ENCODE measurements at regions not wholly inside any gene's neighbourhood (a gene's known extent, or its start where the extent isn't known, plus 50 kb on each side); places are given as distances from the start of the nearest gene placed in this dataset.

DNA sequence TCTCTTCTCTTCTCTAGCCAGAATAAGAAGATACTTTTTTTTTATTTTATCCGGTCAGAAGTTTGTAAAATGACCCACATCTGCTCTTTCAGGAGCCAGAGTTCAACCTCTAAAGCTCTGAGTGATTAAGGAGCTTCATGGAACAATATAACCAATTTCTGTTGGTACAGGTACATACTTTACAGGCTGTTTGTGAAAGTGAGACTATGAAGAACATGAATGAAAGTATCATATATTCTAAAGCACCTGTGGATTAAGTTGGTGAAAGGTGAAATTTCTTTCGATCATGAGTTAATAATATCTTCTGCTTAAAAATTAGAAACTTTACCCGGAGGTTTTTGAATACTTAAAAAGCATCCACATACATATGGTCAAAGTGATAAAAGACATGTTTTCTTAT lies 65.2 kb downstream of the DMRT2 start:
- Histone ChIP-seq H3K4me1 (ENCODE audit: insufficient read depth, low read length) (no peaks in the 10 kb centered on the region), H3K27me3 (ENCODE audit: control insufficient read depth in 1 of 2, insufficient read depth in 2 of 2, low read length in 2 of 2) (no peaks in the 10 kb centered on the region), H3K27ac (ENCODE audit: low read depth, low read length) (no peak overlapping the region), H3K4me3 (ENCODE audit: low read depth in 1 of 2, low read length in 2 of 2) (no peak overlapping the region), H3K36me3 (ENCODE audit: insufficient read depth, low read length) (no peaks in the 10 kb centered on the region), H3K9me3 (ENCODE audit: low read length) (no peaks in the 10 kb centered on the region), H3K9ac (ENCODE audit: low read length) (no peak overlapping the region)

DNA sequence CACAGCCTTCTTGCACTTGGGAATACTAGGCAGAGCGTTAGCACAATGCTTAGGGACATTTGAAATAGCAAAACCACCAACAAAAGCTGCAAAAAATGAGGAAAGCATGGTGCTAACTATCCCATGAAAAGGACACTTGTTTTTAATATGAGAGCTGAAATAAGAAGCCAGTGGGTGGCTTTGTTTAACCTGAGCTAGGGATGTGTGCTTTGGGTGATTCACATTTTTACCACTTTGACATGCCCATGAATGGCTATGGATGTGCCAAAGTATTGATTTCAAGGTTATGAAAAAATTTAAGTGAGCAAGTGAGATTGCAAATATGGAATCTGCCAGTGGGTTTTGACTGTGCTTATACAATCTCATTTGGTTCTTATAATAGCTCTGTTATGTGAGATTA lies 67.3 kb downstream of the DMRT2 start:
- H3K4me3 ChIP-seq (ENCODE audit: low read depth in 1 of 2, low read length in 2 of 2) = no peak overlapping the region
- H3K9ac ChIP-seq (ENCODE audit: low read length) = no peak overlapping the region
- no peak overlapping the region for H3K27ac ChIP-seq (ENCODE audit: low read depth, low read length)
- H3K27me3 ChIP-seq (ENCODE audit: control insufficient read depth in 1 of 2, insufficient read depth in 2 of 2, low read length in 2 of 2) = no peaks in the 10 kb centered on the region
- no peaks in the 10 kb centered on the region for H3K4me1 ChIP-seq (ENCODE audit: insufficient read depth, low read length)
- H3K9me3 ChIP-seq (ENCODE audit: low read length) = no peaks in the 10 kb centered on the region
- no peaks in the 10 kb centered on the region for H3K36me3 ChIP-seq (ENCODE audit: insufficient read depth, low read length)

GRCh38 chr9:1120500-1121165 lies 70.5 kb downstream of the DMRT2 start:
- H3K9me3 ChIP-seq (ENCODE audit: low read length) = no peaks in the 10 kb centered on the region
- H3K4me1 ChIP-seq (ENCODE audit: insufficient read depth, low read length) = no peaks in the 10 kb centered on the region
- no peaks in the 10 kb centered on the region for H3K36me3 ChIP-seq (ENCODE audit: insufficient read depth, low read length)
- H3K9ac ChIP-seq (ENCODE audit: low read length) = no peak overlapping the region
- H3K27me3 ChIP-seq (ENCODE audit: control insufficient read depth in 1 of 2, insufficient read depth in 2 of 2, low read length in 2 of 2) = no peaks in the 10 kb centered on the region
- no peak overlapping the region for H3K4me3 ChIP-seq (ENCODE audit: low read depth in 1 of 2, low read length in 2 of 2)
- H3K27ac ChIP-seq (ENCODE audit: low read depth, low read length) = no peak overlapping the region

- Histone ChIP-seq H3K4me1 (ENCODE audit: insufficient read depth, low read length) (no peaks in the 10 kb centered on the region), H3K9ac (ENCODE audit: low read length) (no peak overlapping the region), H3K27me3 (ENCODE audit: control insufficient read depth in 1 of 2, insufficient read depth in 2 of 2, low read length in 2 of 2) (no peaks in the 10 kb centered on the region), H3K9me3 (ENCODE audit: low read length) (no peaks in the 10 kb centered on the region), H3K27ac (ENCODE audit: low read depth, low read length) (no peak overlapping the region), H3K4me3 (ENCODE audit: low read depth in 1 of 2, low read length in 2 of 2) (no peak overlapping the region), H3K36me3 (ENCODE audit: insufficient read depth, low read length) (no peaks in the 10 kb centered on the region)
Observed at GRCh38 chr9:1125741-1126140, 75.6 kb downstream of the DMRT2 start.

DNA sequence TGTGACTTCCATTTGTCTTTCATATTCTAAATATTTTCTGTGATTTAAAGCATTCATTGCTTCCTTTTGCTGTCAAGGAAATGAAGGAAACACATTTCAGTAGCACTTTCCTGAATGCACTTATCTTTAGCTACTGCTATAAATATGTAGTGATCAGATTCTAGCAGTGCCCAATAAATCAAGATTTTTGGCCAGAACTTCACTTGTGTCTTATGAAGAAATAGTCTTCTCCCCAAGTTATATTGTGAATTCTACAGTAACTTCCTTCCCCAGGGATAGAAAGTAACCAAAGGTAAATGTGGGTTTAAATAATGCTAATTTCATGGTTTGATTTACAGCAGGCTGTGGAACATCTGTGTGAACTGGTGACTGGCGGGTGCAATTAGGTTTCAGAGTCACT lies 77.9 kb downstream of the DMRT2 start:
- Histone ChIP-seq H3K27me3 (ENCODE audit: control insufficient read depth in 1 of 2, insufficient read depth in 2 of 2, low read length in 2 of 2) (no peaks in the 10 kb centered on the region), H3K9ac (ENCODE audit: low read length) (no peak overlapping the region), H3K9me3 (ENCODE audit: low read length) (no peaks in the 10 kb centered on the region), H3K36me3 (ENCODE audit: insufficient read depth, low read length) (no peaks in the 10 kb centered on the region), H3K4me1 (ENCODE audit: insufficient read depth, low read length) (no peaks in the 10 kb centered on the region), H3K27ac (ENCODE audit: low read depth, low read length) (no peak overlapping the region), H3K4me3 (ENCODE audit: low read depth in 1 of 2, low read length in 2 of 2) (no peak overlapping the region)

- H3K4me1 ChIP-seq (ENCODE audit: insufficient read depth, low read length) = no peaks in the 10 kb centered on the region
- no peak overlapping the region for H3K9ac ChIP-seq (ENCODE audit: low read length)
- no peaks in the 10 kb centered on the region for H3K9me3 ChIP-seq (ENCODE audit: low read length)
- no peaks in the 10 kb centered on the region for H3K36me3 ChIP-seq (ENCODE audit: insufficient read depth, low read length)
- no peak overlapping the region for H3K27ac ChIP-seq (ENCODE audit: low read depth, low read length)
- no peak overlapping the region for H3K4me3 ChIP-seq (ENCODE audit: low read depth in 1 of 2, low read length in 2 of 2)
- no peaks in the 10 kb centered on the region for H3K27me3 ChIP-seq (ENCODE audit: control insufficient read depth in 1 of 2, insufficient read depth in 2 of 2, low read length in 2 of 2)
Observed at GRCh38 chr9:1129382-1129781, 79.2 kb downstream of the DMRT2 start.

DNA sequence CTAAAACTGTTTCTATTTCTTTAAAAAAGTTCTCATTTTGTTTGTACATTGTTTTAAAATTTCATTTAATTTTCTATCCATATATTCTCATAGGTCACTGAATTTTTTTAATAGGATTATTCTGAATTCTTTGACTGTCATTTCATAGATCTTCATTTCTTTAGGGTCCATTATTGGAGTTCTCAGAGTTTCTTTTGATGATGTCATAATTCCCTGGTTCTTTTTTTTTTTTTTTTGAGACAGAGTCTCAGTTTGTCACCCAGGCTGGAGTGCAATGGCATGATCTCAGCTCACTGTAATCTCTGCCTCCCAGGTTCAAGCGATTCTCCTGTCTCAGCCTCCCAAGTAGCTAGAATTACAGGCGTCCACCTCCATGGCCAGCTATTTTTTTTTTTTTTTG lies 89.9 kb downstream of the DMRT2 start:
- Histone ChIP-seq H3K27me3 (ENCODE audit: control insufficient read depth in 1 of 2, insufficient read depth in 2 of 2, low read length in 2 of 2) (no peaks in the 10 kb centered on the region), H3K4me3 (ENCODE audit: low read depth in 1 of 2, low read length in 2 of 2) (no peak overlapping the region), H3K4me1 (ENCODE audit: insufficient read depth, low read length) (no peaks in the 10 kb centered on the region), H3K27ac (ENCODE audit: low read depth, low read length) (no peak overlapping the region), H3K36me3 (ENCODE audit: insufficient read depth, low read length) (no peaks in the 10 kb centered on the region), H3K9ac (ENCODE audit: low read length) (no peak overlapping the region), H3K9me3 (ENCODE audit: low read length) (no peaks in the 10 kb centered on the region)

- H3K27ac ChIP-seq (ENCODE audit: low read depth, low read length) = no peak overlapping the region
- H3K9ac ChIP-seq (ENCODE audit: low read length) = no peak overlapping the region
- H3K4me3 ChIP-seq (ENCODE audit: low read depth in 1 of 2, low read length in 2 of 2) = no peak overlapping the region
- no peaks in the 10 kb centered on the region for H3K4me1 ChIP-seq (ENCODE audit: insufficient read depth, low read length)
- no peaks in the 10 kb centered on the region for H3K36me3 ChIP-seq (ENCODE audit: insufficient read depth, low read length)
- no peaks in the 10 kb centered on the region for H3K27me3 ChIP-seq (ENCODE audit: control insufficient read depth in 1 of 2, insufficient read depth in 2 of 2, low read length in 2 of 2)
- no peaks in the 10 kb centered on the region for H3K9me3 ChIP-seq (ENCODE audit: low read length)
Observed at GRCh38 chr9:1151691-1152090, 101.5 kb downstream of the DMRT2 start.

DNA sequence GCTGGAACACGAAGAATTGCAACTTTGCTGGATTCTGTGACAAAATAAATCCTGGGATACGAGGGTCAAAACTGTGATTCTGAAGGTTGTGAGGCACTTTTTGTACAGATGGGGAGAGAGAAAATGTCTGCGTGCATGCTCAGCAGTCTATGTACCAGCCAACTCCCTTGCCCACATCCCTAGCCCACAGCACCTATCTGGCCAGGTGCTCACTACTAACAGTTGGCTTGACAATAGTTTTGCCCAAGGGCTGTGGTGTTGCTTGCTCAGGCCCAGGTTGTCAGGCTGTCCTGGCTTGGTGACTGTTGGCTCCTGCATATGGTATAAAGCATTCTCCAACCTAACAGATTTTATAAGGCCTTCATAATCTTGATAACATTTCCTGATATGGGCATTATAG lies 102.0 kb downstream of the DMRT2 start:
- Histone ChIP-seq H3K9me3 (ENCODE audit: low read length) (no peaks in the 10 kb centered on the region), H3K27ac (ENCODE audit: low read depth, low read length) (no peak overlapping the region), H3K9ac (ENCODE audit: low read length) (no peak overlapping the region), H3K4me3 (ENCODE audit: low read depth in 1 of 2, low read length in 2 of 2) (no peak overlapping the region), H3K4me1 (ENCODE audit: insufficient read depth, low read length) (no peaks in the 10 kb centered on the region), H3K27me3 (ENCODE audit: control insufficient read depth in 1 of 2, insufficient read depth in 2 of 2, low read length in 2 of 2) (no peaks in the 10 kb centered on the region), H3K36me3 (ENCODE audit: insufficient read depth, low read length) (no peaks in the 10 kb centered on the region)

- Histone ChIP-seq H3K27ac (ENCODE audit: low read depth, low read length) (no peak overlapping the region), H3K4me3 (ENCODE audit: low read depth in 1 of 2, low read length in 2 of 2) (no peak overlapping the region), H3K9me3 (ENCODE audit: low read length) (no peaks in the 10 kb centered on the region)
Observed at GRCh38 chr9:1154739-1155138, 104.6 kb downstream of the DMRT2 start.

GRCh38 chr9:1155602-1156001 lies 105.4 kb downstream of the DMRT2 start:
- no peak overlapping the region for H3K9ac ChIP-seq (ENCODE audit: low read length)
- H3K9me3 ChIP-seq (ENCODE audit: low read length) = no peaks in the 10 kb centered on the region
- no peak overlapping the region for H3K4me3 ChIP-seq (ENCODE audit: low read depth in 1 of 2, low read length in 2 of 2)
- no peaks in the 10 kb centered on the region for H3K36me3 ChIP-seq (ENCODE audit: insufficient read depth, low read length)
- H3K27ac ChIP-seq (ENCODE audit: low read depth, low read length) = no peak overlapping the region
- H3K27me3 ChIP-seq (ENCODE audit: control insufficient read depth in 1 of 2, insufficient read depth in 2 of 2, low read length in 2 of 2) = no peaks in the 10 kb centered on the region
- H3K4me1 ChIP-seq (ENCODE audit: insufficient read depth, low read length) = no peaks in the 10 kb centered on the region

More at GRCh38 chr9:1154739-1155138, 104.6 kb downstream of the DMRT2 start:
- Histone ChIP-seq H3K4me1 (ENCODE audit: insufficient read depth, low read length) (no peaks in the 10 kb centered on the region), H3K9ac (ENCODE audit: low read length) (no peak overlapping the region), H3K36me3 (ENCODE audit: insufficient read depth, low read length) (no peaks in the 10 kb centered on the region), H3K27me3 (ENCODE audit: control insufficient read depth in 1 of 2, insufficient read depth in 2 of 2, low read length in 2 of 2) (no peaks in the 10 kb centered on the region)

DNA sequence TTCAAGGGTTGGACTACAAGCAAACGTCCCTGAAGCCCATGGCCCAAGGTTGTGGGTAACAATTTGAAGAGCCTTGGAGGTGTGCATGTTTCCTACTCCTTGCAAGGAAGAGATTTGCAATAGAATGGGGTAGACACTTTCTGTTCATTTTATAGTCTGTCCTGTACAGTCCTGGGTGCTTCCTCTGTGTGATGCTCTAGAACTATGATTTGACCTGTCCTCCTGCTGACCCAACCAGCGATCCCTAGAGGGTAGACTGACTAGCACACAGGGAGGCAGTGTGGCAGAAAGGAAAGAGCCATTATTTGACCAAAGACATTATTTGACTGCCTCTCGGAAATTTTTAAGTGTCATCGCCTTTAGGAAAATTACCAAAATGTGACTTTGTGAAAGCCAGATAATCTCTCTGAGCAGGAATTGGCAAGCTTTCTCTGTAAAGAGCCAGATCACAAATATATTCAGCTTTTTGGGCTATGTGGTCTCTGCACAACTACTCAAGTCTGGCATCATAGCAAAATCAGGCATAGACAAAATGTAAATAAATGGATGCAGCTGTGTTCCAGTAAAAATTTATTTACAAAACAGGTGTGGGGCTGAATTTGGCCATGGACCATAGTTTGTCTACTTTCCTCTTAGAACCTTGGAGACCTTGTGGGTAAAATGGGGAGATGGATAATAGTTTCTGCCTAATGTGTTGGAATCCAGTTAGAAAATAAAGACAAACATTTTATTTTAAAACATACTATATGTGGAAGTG lies 106.8 kb downstream of the DMRT2 start:
- H3K4me3 ChIP-seq (ENCODE audit: low read depth in 1 of 2, low read length in 2 of 2) = no peak overlapping the region
- H3K27ac ChIP-seq (ENCODE audit: low read depth, low read length) = no peak overlapping the region
- H3K36me3 ChIP-seq (ENCODE audit: insufficient read depth, low read length) = no peaks in the 10 kb centered on the region
- H3K4me1 ChIP-seq (ENCODE audit: insufficient read depth, low read length) = no peaks in the 10 kb centered on the region
- H3K9ac ChIP-seq (ENCODE audit: low read length) = no peak overlapping the region
- H3K9me3 ChIP-seq (ENCODE audit: low read length) = no peaks in the 10 kb centered on the region
- H3K27me3 ChIP-seq (ENCODE audit: control insufficient read depth in 1 of 2, insufficient read depth in 2 of 2, low read length in 2 of 2) = no peaks in the 10 kb centered on the region

Measured in muscle layer of colon (tissue), 2 donors.